GM13976 (cell line): ENCODE measurements at regions not wholly inside any gene's neighbourhood (a gene's known extent, or its start where the extent isn't known, plus 50 kb on each side); places are given as distances from the start of the nearest gene placed in this dataset.

Source experiments
- DNase-seq: peaks from one replicate; pipeline ENCODE4 v3.0.0; 2012; ENCODE audit warnings: low spot score
- CTCF ChIP-seq: IDR thresholded peaks from 2 replicates; pipeline ENCODE4 v1.5.1; 2012; ENCODE audit warnings: borderline replicate concordance, mild to moderate bottlenecking; ENCODE audit not compliant: insufficient read depth; ENCODE audit errors: extremely low read depth, missing control alignments, control extremely low read depth
- in situ Hi-C: fragments of 300-500 bp; cut with MboI; formaldehyde crosslinking; loops from one replicate; pipeline ENCODE4 v1.12.0; 2022; ENCODE audit warnings: low sequenced_read_pairs, mixed read lengths, inconsistent platforms; ENCODE audit not compliant: unreplicated experiment

GRCh38 chr18:78319961-78320360 lies 659.7 kb upstream of the SALL3 start:
- no peak for TF ChIP-seq CTCF
- in situ Hi-C loops: no loop called here
- no peak for DNase-seq

- in situ Hi-C loops: no loop called here
- DNase-seq: no peak
- TF ChIP-seq CTCF: no peak
These were observed 658.2 kb upstream of the SALL3 start for GRCh38 chr18:78321402-78321801.

- in situ Hi-C loops: no loop called here
- DNase-seq: no peak
- TF ChIP-seq CTCF: no peak
These were observed 656.0 kb upstream of the SALL3 start for GRCh38 chr18:78323453-78324197.

- in situ Hi-C loops: no loop called here
- TF ChIP-seq CTCF: no peak
- no peak for DNase-seq
These were observed 652.0 kb upstream of the SALL3 start for GRCh38 chr18:78327643-78328042.

- no peak for DNase-seq
- TF ChIP-seq CTCF: no peak
- in situ Hi-C loops: no loop called here
These were observed 648.9 kb upstream of the SALL3 start for GRCh38 chr18:78330766-78331165.

- no peak for TF ChIP-seq CTCF
- DNase-seq: no peak
- in situ Hi-C loops: no loop called here
These were observed 626.7 kb upstream of the SALL3 start for GRCh38 chr18:78352910-78353309.
